Cardiac fibroblast (primary cell): ENCODE measurements at regions not wholly inside any gene's neighbourhood (a gene's known extent, or its start where the extent isn't known, plus 50 kb on each side); places are given as distances from the start of the nearest gene placed in this dataset.

Experiments used
- DNase-seq, 2 donors: peaks; one replicate each; pipeline versions ENCODE4 v3.0.0 to v3.0.0-alpha.2; 2010; ENCODE audit warnings: low read depth in 2 of 2
- H3K4me3 ChIP-seq, 2 donors: replicated peaks in 1 of 2; 1 replicate in 1 of 2; 2 replicates in 1 of 2; pipeline ENCODE4 v1.5.1; 2011; ENCODE audit warnings: low read depth in 2 of 2, low read length in 2 of 2, mild to moderate bottlenecking in 2 of 2, moderate library complexity in 1 of 2
- CTCF ChIP-seq: IDR thresholded peaks from one replicate; pipeline ENCODE4 v1.5.1; 2011; ENCODE audit warnings: low read depth, mild to moderate bottlenecking, low read length, inconsistent platforms

- H3K4me3 ChIP-seq = no peak overlapping the region
- DNase-seq = peak in 1 of 2 donors; percentile 23
- TF ChIP-seq CTCF = no peak
Observed at GRCh38 chr6:67252663-67253062, 1382.4 kb upstream of the ADGRB3 start.

- no peak for DNase-seq
- TF ChIP-seq CTCF = no peak
- no peak overlapping the region for H3K4me3 ChIP-seq
Observed at GRCh38 chr6:67248077-67248476, 1387.0 kb upstream of the ADGRB3 start.

- H3K4me3 ChIP-seq = no peak overlapping the region
- no peak for TF ChIP-seq CTCF
- DNase-seq = no peak
Observed at GRCh38 chr6:67244037-67244436, 1391.0 kb upstream of the ADGRB3 start.

- TF ChIP-seq CTCF = no peak
- no peak overlapping the region for H3K4me3 ChIP-seq
- DNase-seq = no peak
Observed at GRCh38 chr6:67237277-67237676, 1397.8 kb upstream of the ADGRB3 start.

- no peak for TF ChIP-seq CTCF
- no peak overlapping the region for H3K4me3 ChIP-seq
- DNase-seq = no peak
Observed at GRCh38 chr6:67231092-67231491, 1404.0 kb upstream of the ADGRB3 start.

- no peak for DNase-seq
- no peak for TF ChIP-seq CTCF
- no peak overlapping the region for H3K4me3 ChIP-seq
Observed at GRCh38 chr6:67224989-67225388, 1410.1 kb upstream of the ADGRB3 start.

- H3K4me3 ChIP-seq = no peak overlapping the region
- DNase-seq = peak; percentile 28 to 59
- TF ChIP-seq CTCF = no peak
Observed at GRCh38 chr6:67221226-67221625, 1413.9 kb upstream of the ADGRB3 start.
